Activated CD8-positive, alpha-beta memory T cell treated with anti-CD3 and anti-CD28 coated beads for 24 hours (primary cell): ENCODE measurements at regions not wholly inside any gene's neighbourhood (a gene's known extent, or its start where the extent isn't known, plus 50 kb on each side); places are given as distances from the start of the nearest gene placed in this dataset.

ENCODE experiments used
- DNase-seq: peaks from one replicate; pipeline ENCODE4 v3.0.0-alpha.2; 2020

GRCh38 chr2:217399291-217399690 is 539.4 kb upstream of the TNP1 start:
- DNase-seq, result no peak

GRCh38 chr2:217398860-217399259 is 539.0 kb upstream of the TNP1 start:
- peak; percentile 63 for DNase-seq

- DNase-seq, result no peak
These were observed 538.2 kb upstream of the TNP1 start for GRCh38 chr2:217398101-217398500.

GRCh38 chr2:217396586-217396985 is 536.7 kb upstream of the TNP1 start:
- DNase-seq, result no peak

- DNase-seq, result no peak
These were observed 536.3 kb upstream of the TNP1 start for GRCh38 chr2:217396165-217396564.

GRCh38 chr2:217394510-217395351 is 534.9 kb upstream of the TNP1 start:
- DNase-seq, result no peak

- DNase-seq, result no peak
These were observed 533.7 kb upstream of the TNP1 start for GRCh38 chr2:217393585-217394032.

- no peak for DNase-seq
These were observed 533.2 kb upstream of the TNP1 start for GRCh38 chr2:217392930-217393584.

GRCh38 chr2:217387776-217388387 is 528.0 kb upstream of the TNP1 start:
- no peak for DNase-seq

GRCh38 chr2:217386041-217386440 is 526.2 kb upstream of the TNP1 start:
- no peak for DNase-seq

- DNase-seq, result no peak
These were observed 523.8 kb upstream of the TNP1 start for GRCh38 chr2:217383620-217384019.

GRCh38 chr2:217382794-217383193 is 522.9 kb upstream of the TNP1 start:
- DNase-seq, result no peak

GRCh38 chr2:217379807-217380206 is 519.9 kb upstream of the TNP1 start:
- DNase-seq, result no peak

- DNase-seq, result no peak
These were observed 512.9 kb upstream of the TNP1 start for GRCh38 chr2:217372794-217373193.

- DNase-seq, result no peak
These were observed 511.9 kb upstream of the TNP1 start for GRCh38 chr2:217371781-217372213.

- no peak for DNase-seq
These were observed 510.5 kb upstream of the TNP1 start for GRCh38 chr2:217370391-217370790.

GRCh38 chr2:217367464-217367863 is 507.6 kb upstream of the TNP1 start:
- DNase-seq, result no peak

GRCh38 chr2:217366966-217367365 is 507.1 kb upstream of the TNP1 start:
- DNase-seq, result no peak

GRCh38 chr2:217366266-217366895 is 506.5 kb upstream of the TNP1 start:
- no peak for DNase-seq

GRCh38 chr2:217365656-217366055 is 505.8 kb upstream of the TNP1 start:
- DNase-seq, result no peak

GRCh38 chr2:217364224-217364623 is 504.4 kb upstream of the TNP1 start:
- no peak for DNase-seq

GRCh38 chr2:217363470-217363869 is 503.6 kb upstream of the TNP1 start:
- DNase-seq, result no peak

GRCh38 chr2:217362710-217363109 is 502.8 kb upstream of the TNP1 start:
- DNase-seq, result no peak
